ENCODE measurements at regions not wholly inside any gene's neighbourhood (a gene's known extent, or its start where the extent isn't known, plus 50 kb on each side); places are given as distances from the start of the nearest gene placed in this dataset.

GRCh38 chr15:94582368-94582767 is 351.0 kb downstream of the MCTP2 start:
- no peak for DNase-seq (ENCODE audit: low read depth in 2 of 2)
- Histone ChIP-seq H2AFZ (ENCODE audit: low read length) (no peak overlapping the region), H3K79me2 (ENCODE audit: control insufficient read depth, insufficient read depth, low read length) (no peaks in the 10 kb centered on the region), H3K4me2 (ENCODE audit: extremely low read depth, insufficient read depth, low read length) (no peak overlapping the region), H3K27me3 (ENCODE audit: control insufficient read depth, insufficient read depth, low read length) (no peaks in the 10 kb centered on the region), H3K9me3 (ENCODE audit: control insufficient read depth, insufficient read depth, low read depth, low read length) (no peaks in the 10 kb centered on the region), H3K36me3 (ENCODE audit: control insufficient read depth, insufficient read depth, low read length) (no peaks in the 10 kb centered on the region), H4K20me1 (ENCODE audit: control insufficient read depth, extremely low read depth, insufficient read depth, low read length) (no peaks in the 10 kb centered on the region), H3K4me3 (replicated peaks in 1 of 4; ENCODE audit: control extremely low read depth in 1 of 4, insufficient read depth in 1 of 4, low read depth in 3 of 4, low read length in 4 of 4) (no peak overlapping the region), H3K27ac (ENCODE audit: insufficient read depth, low read length) (no peak overlapping the region), H3K9ac (ENCODE audit: insufficient read depth, low read length) (no peak overlapping the region), H3K4me1 (ENCODE audit: control insufficient read depth, extremely low read depth, insufficient read depth, low read length) (no peaks in the 10 kb centered on the region)
- TF ChIP-seq EZH2 (IDR thresholded peaks at IDR 0.05; ENCODE audit: low read length, missing control alignments) (no peak), CTCF (conservative IDR thresholded peaks at IDR 0.05 in 1 of 2, IDR thresholded peaks at IDR 0.05 in 1 of 2; ENCODE audit: low read depth in 1 of 2, low read length in 2 of 2) (no peak)

GRCh38 chr15:94584833-94585244 is 353.5 kb downstream of the MCTP2 start:
- Histone ChIP-seq H3K4me1 (ENCODE audit: control insufficient read depth, extremely low read depth, insufficient read depth, low read length) (no peaks in the 10 kb centered on the region), H3K36me3 (ENCODE audit: control insufficient read depth, insufficient read depth, low read length) (no peaks in the 10 kb centered on the region), H3K4me3 (replicated peaks in 1 of 4; ENCODE audit: control extremely low read depth in 1 of 4, insufficient read depth in 1 of 4, low read depth in 3 of 4, low read length in 4 of 4) (no peak overlapping the region), H4K20me1 (ENCODE audit: control insufficient read depth, extremely low read depth, insufficient read depth, low read length) (no peaks in the 10 kb centered on the region), H3K4me2 (ENCODE audit: extremely low read depth, insufficient read depth, low read length) (no peak overlapping the region), H3K27ac (ENCODE audit: insufficient read depth, low read length) (no peak overlapping the region), H3K79me2 (ENCODE audit: control insufficient read depth, insufficient read depth, low read length) (no peaks in the 10 kb centered on the region), H2AFZ (ENCODE audit: low read length) (no peak overlapping the region), H3K9me3 (ENCODE audit: control insufficient read depth, insufficient read depth, low read depth, low read length) (no peaks in the 10 kb centered on the region), H3K27me3 (ENCODE audit: control insufficient read depth, insufficient read depth, low read length) (no peaks in the 10 kb centered on the region), H3K9ac (ENCODE audit: insufficient read depth, low read length) (no peak overlapping the region)
- TF ChIP-seq CTCF (conservative IDR thresholded peaks at IDR 0.05 in 1 of 2, IDR thresholded peaks at IDR 0.05 in 1 of 2; ENCODE audit: low read depth in 1 of 2, low read length in 2 of 2) (no peak), EZH2 (IDR thresholded peaks at IDR 0.05; ENCODE audit: low read length, missing control alignments) (no peak)
- peak in 1 of 2 donors; percentile 39 for DNase-seq (ENCODE audit: low read depth in 2 of 2)

GRCh38 chr15:94586099-94586498 is 354.7 kb downstream of the MCTP2 start:
- Histone ChIP-seq H3K36me3 (ENCODE audit: control insufficient read depth, insufficient read depth, low read length) (no peaks in the 10 kb centered on the region), H3K4me3 (replicated peaks in 1 of 4; ENCODE audit: control extremely low read depth in 1 of 4, insufficient read depth in 1 of 4, low read depth in 3 of 4, low read length in 4 of 4) (no peak overlapping the region), H3K4me2 (ENCODE audit: extremely low read depth, insufficient read depth, low read length) (no peak overlapping the region), H3K4me1 (ENCODE audit: control insufficient read depth, extremely low read depth, insufficient read depth, low read length) (no peaks in the 10 kb centered on the region), H3K27me3 (ENCODE audit: control insufficient read depth, insufficient read depth, low read length) (no peaks in the 10 kb centered on the region), H3K79me2 (ENCODE audit: control insufficient read depth, insufficient read depth, low read length) (no peaks in the 10 kb centered on the region), H3K9ac (ENCODE audit: insufficient read depth, low read length) (no peak overlapping the region), H2AFZ (ENCODE audit: low read length) (no peak overlapping the region), H4K20me1 (ENCODE audit: control insufficient read depth, extremely low read depth, insufficient read depth, low read length) (no peaks in the 10 kb centered on the region), H3K9me3 (ENCODE audit: control insufficient read depth, insufficient read depth, low read depth, low read length) (no peaks in the 10 kb centered on the region), H3K27ac (ENCODE audit: insufficient read depth, low read length) (no peak overlapping the region)
- TF ChIP-seq EZH2 (IDR thresholded peaks at IDR 0.05; ENCODE audit: low read length, missing control alignments) = no peak
- no peak for TF ChIP-seq CTCF (conservative IDR thresholded peaks at IDR 0.05 in 1 of 2, IDR thresholded peaks at IDR 0.05 in 1 of 2; ENCODE audit: low read depth in 1 of 2, low read length in 2 of 2)
- DNase-seq (ENCODE audit: low read depth in 2 of 2) = no peak

Data from fibroblast of lung (primary cell).